NCI-H146 treated with DMSO at 0.1 percent for 48 hours (cell line): ENCODE measurements at regions not wholly inside any gene's neighbourhood (a gene's known extent, or its start where the extent isn't known, plus 50 kb on each side); places are given as distances from the start of the nearest gene placed in this dataset.

Experiments used
- DNase-seq: peaks from one replicate; lab custom pipeline; 2025; ENCODE audit not compliant: unreplicated experiment; lab: John Stamatoyannopoulos, UW

GRCh38 chr4:27248829-27249228 is 388.2 kb downstream of the STIM2 start:
- DNase-seq: no peak

DNA sequence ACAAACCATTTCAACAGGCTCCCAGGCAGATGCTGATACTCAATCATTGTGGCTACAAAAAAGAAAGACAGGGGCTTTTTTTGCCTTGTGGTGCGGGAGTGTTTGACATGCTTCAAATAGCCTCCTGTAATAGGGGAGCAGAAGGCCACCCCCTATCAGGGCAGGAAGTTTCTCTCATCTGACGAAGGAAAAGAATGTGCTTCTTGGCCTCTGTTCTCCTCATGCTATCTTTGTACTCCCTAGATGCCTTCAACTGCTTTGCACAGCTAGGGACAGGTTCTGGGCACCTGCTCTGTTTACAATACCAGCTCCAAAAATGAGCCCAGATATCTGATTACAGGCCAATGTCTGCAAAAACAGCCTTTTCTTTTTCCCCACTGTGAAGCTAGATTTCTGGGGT is 391.1 kb downstream of the STIM2 start:
- no peak for DNase-seq

- DNase-seq: no peak
Measured at GRCh38 chr4:27267339-27267969, 406.8 kb downstream of the STIM2 start.

GRCh38 chr4:27267970-27268355 is 407.3 kb downstream of the STIM2 start:
- no peak for DNase-seq

DNA sequence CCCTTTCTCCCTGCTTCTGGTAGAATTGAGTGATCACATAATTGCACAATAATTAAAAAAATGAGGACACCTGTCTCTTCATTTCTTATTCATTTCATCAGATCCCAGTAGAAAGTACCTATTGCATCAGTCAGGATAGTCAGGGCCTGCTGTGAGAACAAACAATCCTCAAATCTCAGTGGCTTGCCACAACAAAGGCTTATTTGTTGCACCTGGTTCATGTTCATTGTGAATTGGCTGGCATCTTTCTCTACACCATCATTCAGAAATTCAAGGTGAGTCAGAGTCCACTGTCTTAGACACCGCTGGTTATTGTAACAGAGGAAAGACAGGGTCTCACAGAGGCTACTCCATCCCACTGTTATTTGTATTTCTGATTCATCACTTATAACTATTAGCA is 409.8 kb downstream of the STIM2 start:
- peak; percentile 98 for DNase-seq

- no peak for DNase-seq
Measured at GRCh38 chr4:27271555-27271954, 410.9 kb downstream of the STIM2 start.

DNA sequence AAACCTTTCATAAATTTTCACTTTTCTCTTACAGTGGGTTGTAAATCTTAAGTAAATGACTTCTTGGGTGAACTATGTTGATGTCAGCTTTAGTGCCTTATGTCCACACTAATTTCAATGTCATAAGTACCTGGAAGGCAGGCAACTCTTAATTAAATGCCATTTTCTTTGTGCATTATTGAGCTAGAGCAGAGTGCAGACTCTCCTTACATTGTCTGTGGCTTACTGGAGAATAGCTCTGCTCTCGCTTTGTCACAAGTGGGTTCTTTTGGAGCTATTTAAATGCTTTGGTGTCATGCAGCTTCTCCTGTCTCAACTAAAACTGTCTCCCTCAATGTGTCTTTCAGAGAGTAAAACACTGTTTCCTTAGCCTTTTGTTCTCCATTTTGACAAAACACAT is 411.6 kb downstream of the STIM2 start:
- no peak for DNase-seq

GRCh38 chr4:27276307-27277073 is 415.8 kb downstream of the STIM2 start:
- DNase-seq: peak; percentile 96

GRCh38 chr4:27278615-27279375 is 418.2 kb downstream of the STIM2 start:
- peak; percentile 57 for DNase-seq

DNA sequence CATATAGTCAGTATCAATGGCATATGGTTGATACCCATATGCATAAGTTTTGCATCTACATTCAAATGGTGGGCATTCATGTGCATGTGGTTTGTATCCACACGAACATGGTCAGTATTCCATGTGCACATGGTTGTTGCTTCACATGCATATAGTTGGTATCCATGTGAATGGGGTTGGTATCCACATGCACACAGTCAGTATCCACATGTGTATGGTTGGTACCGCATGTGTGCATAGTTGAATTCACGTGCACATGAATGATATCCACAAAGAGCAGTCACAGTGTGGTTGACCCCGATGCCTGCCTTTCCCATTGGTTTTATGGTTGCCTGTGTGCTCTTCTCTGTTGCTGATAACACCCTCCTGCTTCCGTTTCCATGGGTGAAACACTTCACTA is 427.9 kb downstream of the STIM2 start:
- no peak for DNase-seq

GRCh38 chr4:27289704-27290103 is 429.1 kb downstream of the STIM2 start:
- no peak for DNase-seq

DNA sequence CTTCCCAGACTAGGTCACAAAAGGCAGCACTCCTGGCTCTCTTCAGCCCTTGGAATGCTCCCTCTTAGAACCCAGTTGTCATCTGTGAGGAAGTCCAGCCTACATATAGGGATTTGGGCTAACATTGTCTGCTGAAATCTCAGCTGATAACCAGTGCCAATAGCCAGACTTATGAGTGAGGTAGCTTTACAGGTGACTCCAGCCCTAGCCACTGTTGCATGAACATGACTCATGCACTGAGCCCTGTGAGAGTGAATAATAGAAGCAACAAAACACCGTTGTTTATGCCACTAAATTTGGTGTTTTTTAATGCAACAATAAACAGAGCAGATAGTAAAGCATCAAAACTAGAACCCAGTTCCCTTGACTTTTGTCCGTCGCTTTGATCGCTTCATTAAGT is 433.2 kb downstream of the STIM2 start:
- DNase-seq: no peak

DNA sequence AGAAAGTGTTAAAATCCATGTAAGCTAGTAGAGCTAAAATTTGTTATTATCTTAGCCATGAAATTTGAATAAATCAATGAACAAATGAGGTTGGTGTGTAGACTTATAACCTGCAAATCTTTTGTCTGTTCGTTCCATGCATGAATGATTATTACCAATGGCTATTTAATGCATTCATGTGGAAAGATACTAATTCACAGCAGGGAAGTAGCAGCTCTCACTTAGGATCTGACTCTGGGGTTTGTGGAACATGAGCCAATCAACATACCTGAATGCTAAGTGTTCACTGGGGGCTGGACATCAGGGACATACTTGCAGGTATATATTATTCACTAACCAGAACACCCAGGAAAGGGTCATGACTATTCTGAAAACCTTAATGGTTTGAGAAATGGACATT is 444.1 kb downstream of the STIM2 start:
- no peak for DNase-seq

- DNase-seq: no peak
Measured at GRCh38 chr4:27305246-27305645, 444.6 kb downstream of the STIM2 start.

- no peak for DNase-seq
Measured at GRCh38 chr4:27308379-27308778, 447.7 kb downstream of the STIM2 start.

- DNase-seq: no peak
Measured at GRCh38 chr4:27315625-27316024, 455.0 kb downstream of the STIM2 start.

DNA sequence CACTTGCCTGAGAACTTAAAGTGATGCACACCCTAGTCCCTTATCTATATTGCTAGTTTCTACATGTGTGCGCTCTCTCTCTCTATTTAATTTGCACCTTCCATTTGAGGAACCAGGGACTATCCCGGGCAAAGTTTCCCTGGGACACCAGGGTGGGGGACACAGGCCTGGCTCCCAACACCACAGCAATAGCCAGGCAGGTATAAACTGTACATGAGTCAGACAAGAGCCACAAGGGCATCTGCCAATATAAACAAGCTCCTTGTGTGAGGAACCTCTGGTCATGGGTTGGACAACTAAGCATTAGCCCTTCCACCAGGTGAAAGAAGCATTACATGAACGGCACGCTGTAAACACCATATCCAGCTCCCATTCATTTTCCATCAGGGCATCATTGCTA is 455.5 kb downstream of the STIM2 start:
- no peak for DNase-seq

DNA sequence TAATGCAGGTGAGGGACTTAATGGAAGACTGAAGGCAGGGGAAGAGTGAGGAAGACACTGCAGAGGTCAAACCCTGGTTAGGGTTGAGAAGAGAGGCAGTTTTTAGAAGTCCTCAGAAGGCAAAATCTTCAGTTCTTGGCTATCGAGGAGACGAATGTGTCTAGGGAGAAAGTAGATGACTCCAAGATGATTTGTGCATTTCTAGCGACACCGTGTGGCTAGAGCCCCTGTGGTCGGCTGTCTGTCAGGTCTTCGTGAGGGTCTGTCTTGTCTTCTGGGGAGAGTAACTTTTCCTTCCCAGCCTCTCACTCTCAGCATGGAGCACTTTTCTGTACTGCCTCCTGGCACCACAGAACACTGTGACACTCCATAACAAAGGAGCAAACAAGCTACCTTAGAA is 458.1 kb downstream of the STIM2 start:
- DNase-seq: peak; percentile 62

DNA sequence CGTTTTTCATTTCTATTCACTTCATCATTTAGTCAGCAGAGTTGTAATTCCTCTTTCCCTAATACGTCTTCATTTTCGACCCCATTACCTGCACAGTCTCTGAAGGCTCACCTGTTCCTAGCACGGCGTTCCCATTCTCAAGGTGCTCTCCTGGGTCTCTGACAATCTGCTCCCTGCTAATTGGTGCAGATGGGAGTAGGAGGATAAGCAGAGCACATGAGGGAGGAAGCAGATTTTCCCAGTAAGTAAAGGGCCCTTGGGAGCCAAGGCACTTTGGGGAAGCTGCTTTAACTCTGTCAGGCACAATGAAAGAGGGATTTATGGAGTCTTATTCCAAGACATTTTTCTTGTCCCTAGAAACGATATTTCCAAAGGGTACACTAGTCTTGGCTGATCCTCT is 466.4 kb downstream of the STIM2 start:
- no peak for DNase-seq

GRCh38 chr4:27327421-27328181 is 467.0 kb downstream of the STIM2 start:
- DNase-seq: no peak

- no peak for DNase-seq
Measured at GRCh38 chr4:27338530-27338929, 477.9 kb downstream of the STIM2 start.
